ENCODE measurements at regions not wholly inside any gene's neighbourhood (a gene's known extent, or its start where the extent isn't known, plus 50 kb on each side); places are given as distances from the start of the nearest gene placed in this dataset.

- TF ChIP-seq CSDC2 (CRISPR knock-in tag; IDR thresholded peaks at IDR 0.05) = no peak
- no peak for TF ChIP-seq ARNTL (CRISPR knock-in tag; IDR thresholded peaks at IDR 0.05; ENCODE audit: borderline replicate concordance, low read depth)
- TF ChIP-seq CSRNP3 (CRISPR knock-in tag; IDR thresholded peaks at IDR 0.05) = no peak
- no peak for TF ChIP-seq RARB (CRISPR knock-in tag; IDR thresholded peaks at IDR 0.05)
- TF ChIP-seq ZNF565 (CRISPR knock-in tag; conservative IDR thresholded peaks at IDR 0.05; ENCODE audit: low read depth) = no peak
- TF ChIP-seq ISL1 (CRISPR knock-in tag; IDR thresholded peaks at IDR 0.05) = no peak
- TF ChIP-seq ZFP30 (CRISPR knock-in tag; IDR thresholded peaks at IDR 0.05) = no peak
- TF ChIP-seq PPARA (CRISPR knock-in tag; IDR thresholded peaks at IDR 0.05; ENCODE audit: borderline replicate concordance) = no peak
- TF ChIP-seq, protein P1, sequence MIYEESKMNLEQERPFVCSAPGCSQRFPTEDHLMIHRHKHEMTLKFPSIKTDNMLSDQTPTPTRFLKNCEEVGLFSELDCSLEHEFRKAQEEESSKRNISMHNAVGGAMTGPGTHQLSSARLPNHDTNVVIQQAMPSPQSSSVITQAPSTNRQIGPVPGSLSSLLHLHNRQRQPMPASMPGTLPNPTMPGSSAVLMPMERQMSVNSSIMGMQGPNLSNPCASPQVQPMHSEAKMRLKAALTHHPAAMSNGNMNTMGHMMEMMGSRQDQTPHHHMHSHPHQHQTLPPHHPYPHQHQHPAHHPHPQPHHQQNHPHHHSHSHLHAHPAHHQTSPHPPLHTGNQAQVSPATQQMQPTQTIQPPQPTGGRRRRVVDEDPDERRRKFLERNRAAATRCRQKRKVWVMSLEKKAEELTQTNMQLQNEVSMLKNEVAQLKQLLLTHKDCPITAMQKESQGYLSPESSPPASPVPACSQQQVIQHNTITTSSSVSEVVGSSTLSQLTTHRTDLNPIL (CRISPR knock-in tag; IDR thresholded peaks at IDR 0.05; ENCODE audit: low read depth) = no peak
- TF ChIP-seq, protein P2, sequence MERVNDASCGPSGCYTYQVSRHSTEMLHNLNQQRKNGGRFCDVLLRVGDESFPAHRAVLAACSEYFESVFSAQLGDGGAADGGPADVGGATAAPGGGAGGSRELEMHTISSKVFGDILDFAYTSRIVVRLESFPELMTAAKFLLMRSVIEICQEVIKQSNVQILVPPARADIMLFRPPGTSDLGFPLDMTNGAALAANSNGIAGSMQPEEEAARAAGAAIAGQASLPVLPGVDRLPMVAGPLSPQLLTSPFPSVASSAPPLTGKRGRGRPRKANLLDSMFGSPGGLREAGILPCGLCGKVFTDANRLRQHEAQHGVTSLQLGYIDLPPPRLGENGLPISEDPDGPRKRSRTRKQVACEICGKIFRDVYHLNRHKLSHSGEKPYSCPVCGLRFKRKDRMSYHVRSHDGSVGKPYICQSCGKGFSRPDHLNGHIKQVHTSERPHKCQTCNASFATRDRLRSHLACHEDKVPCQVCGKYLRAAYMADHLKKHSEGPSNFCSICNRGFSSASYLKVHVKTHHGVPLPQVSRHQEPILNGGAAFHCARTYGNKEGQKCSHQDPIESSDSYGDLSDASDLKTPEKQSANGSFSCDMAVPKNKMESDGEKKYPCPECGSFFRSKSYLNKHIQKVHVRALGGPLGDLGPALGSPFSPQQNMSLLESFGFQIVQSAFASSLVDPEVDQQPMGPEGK (CRISPR knock-in tag; IDR thresholded peaks at IDR 0.05; ENCODE audit: borderline replicate concordance) = no peak
- no peak for TF ChIP-seq ZFP3 (CRISPR knock-in tag; IDR thresholded peaks at IDR 0.05)
These were observed 63.4 kb downstream of the NUDT10 start for GRCh38 chrX:51395810-51396728.
